ENCODE measurements at regions not wholly inside any gene's neighbourhood (a gene's known extent, or its start where the extent isn't known, plus 50 kb on each side); places are given as distances from the start of the nearest gene placed in this dataset.

DNA sequence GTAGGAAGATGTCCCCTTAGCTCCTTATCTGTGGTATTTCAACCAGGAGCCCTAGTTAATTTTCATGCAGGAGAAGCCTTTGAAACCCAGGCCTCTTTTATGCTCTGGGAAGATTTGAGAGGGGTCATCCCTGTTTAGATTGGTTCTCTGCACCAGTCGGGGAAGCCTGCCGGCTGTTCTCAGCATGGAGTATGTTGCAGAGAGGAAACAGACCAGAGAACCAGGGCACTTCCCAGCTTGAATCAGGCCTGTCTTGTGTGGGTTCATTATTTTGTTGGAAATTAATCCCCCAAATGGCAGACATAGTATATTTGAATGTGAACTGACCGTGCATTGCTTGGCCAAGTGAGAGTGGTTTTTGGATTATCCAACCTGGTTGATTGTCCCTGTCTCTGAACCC, 1082.1 kb upstream of the RBFOX1 start:
- no peak for TF ChIP-seq POLR2A (IDR thresholded peaks at IDR 0.05)
- TF ChIP-seq, protein P1, sequence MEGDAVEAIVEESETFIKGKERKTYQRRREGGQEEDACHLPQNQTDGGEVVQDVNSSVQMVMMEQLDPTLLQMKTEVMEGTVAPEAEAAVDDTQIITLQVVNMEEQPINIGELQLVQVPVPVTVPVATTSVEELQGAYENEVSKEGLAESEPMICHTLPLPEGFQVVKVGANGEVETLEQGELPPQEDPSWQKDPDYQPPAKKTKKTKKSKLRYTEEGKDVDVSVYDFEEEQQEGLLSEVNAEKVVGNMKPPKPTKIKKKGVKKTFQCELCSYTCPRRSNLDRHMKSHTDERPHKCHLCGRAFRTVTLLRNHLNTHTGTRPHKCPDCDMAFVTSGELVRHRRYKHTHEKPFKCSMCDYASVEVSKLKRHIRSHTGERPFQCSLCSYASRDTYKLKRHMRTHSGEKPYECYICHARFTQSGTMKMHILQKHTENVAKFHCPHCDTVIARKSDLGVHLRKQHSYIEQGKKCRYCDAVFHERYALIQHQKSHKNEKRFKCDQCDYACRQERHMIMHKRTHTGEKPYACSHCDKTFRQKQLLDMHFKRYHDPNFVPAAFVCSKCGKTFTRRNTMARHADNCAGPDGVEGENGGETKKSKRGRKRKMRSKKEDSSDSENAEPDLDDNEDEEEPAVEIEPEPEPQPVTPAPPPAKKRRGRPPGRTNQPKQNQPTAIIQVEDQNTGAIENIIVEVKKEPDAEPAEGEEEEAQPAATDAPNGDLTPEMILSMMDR (IDR thresholded peaks at IDR 0.05) = no peak
